ENCODE measurements at regions not wholly inside any gene's neighbourhood (a gene's known extent, or its start where the extent isn't known, plus 50 kb on each side); places are given as distances from the start of the nearest gene placed in this dataset.

DNA sequence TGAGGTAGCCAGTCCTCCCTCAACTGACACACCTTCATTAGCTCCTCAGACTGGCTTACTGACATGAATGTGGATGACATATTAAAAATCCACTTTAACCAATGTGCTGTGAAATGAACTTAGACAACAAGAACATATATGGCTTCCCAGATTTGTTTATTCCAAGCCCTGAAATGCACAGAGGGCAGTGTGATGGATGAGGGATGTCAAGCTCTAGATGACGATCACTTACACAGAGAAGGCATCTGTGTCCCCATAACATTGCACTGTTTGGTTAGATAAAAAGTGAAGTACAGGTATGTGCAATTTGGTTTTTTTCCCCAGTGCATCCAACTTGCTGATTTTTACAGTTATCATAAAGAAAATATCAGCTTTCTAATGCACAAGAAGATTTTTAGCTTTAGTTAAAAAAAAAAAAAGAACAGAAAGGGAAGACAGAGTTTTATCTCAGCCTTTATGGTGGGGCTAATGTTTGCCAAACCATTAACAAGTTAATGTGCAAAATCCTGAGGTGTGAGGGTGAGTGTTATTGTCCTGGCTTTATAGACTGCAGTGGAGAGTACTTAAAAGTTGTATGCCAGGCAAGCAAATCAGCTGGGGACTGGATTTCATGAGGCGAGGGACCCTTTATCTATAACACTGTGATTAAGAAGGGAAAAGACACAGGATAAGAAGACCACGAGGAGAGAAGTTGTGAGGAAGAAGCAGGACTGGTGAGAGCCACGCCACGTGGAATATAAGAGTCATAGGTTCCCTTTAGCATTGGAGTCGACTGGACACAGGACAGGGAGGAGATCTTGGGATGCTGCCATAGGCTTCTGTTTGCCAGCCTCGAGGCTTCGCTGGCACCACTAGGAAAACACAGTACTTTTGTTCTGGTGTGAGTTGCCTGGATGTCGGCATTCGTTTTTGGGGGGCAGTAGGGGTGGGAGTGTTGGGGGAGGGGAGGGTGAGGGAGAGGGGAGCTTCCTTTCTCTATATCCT, 90.0 kb upstream of the BACH2 start:
- ATAC-seq (ENCODE audit: low read depth) (no peak), DNase-seq (ENCODE audit: low spot score) (no peak)
- H3K4me1 ChIP-seq (ENCODE audit: insufficient read depth, poor library complexity, severe bottlenecking): no peaks in the 10 kb centered on the region
- H3K27me3 ChIP-seq (ENCODE audit: insufficient read depth, poor library complexity, severe bottlenecking): no peaks in the 10 kb centered on the region
- H3K4me3 ChIP-seq (ENCODE audit: severe bottlenecking): no peak overlapping the region
- no peaks in the 10 kb centered on the region for H3K9me3 ChIP-seq (ENCODE audit: severe bottlenecking)
- H3K27ac ChIP-seq (ENCODE audit: poor library complexity, severe bottlenecking): no peak overlapping the region
- H3K36me3 ChIP-seq (ENCODE audit: low read depth): no peaks in the 10 kb centered on the region
- TF ChIP-seq, protein P1, sequence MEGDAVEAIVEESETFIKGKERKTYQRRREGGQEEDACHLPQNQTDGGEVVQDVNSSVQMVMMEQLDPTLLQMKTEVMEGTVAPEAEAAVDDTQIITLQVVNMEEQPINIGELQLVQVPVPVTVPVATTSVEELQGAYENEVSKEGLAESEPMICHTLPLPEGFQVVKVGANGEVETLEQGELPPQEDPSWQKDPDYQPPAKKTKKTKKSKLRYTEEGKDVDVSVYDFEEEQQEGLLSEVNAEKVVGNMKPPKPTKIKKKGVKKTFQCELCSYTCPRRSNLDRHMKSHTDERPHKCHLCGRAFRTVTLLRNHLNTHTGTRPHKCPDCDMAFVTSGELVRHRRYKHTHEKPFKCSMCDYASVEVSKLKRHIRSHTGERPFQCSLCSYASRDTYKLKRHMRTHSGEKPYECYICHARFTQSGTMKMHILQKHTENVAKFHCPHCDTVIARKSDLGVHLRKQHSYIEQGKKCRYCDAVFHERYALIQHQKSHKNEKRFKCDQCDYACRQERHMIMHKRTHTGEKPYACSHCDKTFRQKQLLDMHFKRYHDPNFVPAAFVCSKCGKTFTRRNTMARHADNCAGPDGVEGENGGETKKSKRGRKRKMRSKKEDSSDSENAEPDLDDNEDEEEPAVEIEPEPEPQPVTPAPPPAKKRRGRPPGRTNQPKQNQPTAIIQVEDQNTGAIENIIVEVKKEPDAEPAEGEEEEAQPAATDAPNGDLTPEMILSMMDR (IDR thresholded peaks at IDR 0.05; ENCODE audit: poor library complexity, severe bottlenecking): no peak

DNA sequence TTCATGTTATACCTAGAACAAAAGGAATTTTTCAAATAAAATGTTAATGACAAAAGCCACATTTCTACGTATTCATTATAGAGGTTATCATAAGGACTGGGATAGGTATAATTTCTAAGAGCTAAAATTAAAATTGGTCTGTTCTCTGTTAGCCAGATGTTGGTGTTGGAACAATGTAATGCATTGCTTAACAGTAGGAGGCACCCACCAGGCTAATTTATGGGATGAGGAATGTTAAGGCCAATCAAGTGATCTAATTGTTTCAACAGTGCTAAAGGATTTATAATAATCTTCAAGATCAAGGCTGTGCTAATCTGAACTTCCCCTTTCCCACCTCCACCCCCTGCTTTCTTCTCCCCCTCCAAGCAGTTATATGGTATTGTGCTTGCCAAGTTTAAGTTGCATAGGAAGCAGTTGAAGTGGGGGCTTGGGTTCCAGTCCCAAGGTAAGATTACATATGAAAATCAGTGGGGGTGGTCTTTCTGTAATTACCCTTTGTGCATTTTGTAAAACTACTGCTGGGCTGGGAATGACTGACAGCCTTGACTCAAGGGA, 89.2 kb upstream of the BACH2 start:
- DNase-seq (ENCODE audit: low spot score) (no peak), ATAC-seq (ENCODE audit: low read depth) (no peak)
- no peaks in the 10 kb centered on the region for H3K4me1 ChIP-seq (ENCODE audit: insufficient read depth, poor library complexity, severe bottlenecking)
- no peaks in the 10 kb centered on the region for H3K36me3 ChIP-seq (ENCODE audit: low read depth)
- H3K9me3 ChIP-seq (ENCODE audit: severe bottlenecking): no peaks in the 10 kb centered on the region
- H3K4me3 ChIP-seq (ENCODE audit: severe bottlenecking): no peak overlapping the region
- TF ChIP-seq, protein P1 (IDR thresholded peaks at IDR 0.05; ENCODE audit: poor library complexity, severe bottlenecking): no peak
- no peak overlapping the region for H3K27ac ChIP-seq (ENCODE audit: poor library complexity, severe bottlenecking)
- H3K27me3 ChIP-seq (ENCODE audit: insufficient read depth, poor library complexity, severe bottlenecking): no peaks in the 10 kb centered on the region

DNA sequence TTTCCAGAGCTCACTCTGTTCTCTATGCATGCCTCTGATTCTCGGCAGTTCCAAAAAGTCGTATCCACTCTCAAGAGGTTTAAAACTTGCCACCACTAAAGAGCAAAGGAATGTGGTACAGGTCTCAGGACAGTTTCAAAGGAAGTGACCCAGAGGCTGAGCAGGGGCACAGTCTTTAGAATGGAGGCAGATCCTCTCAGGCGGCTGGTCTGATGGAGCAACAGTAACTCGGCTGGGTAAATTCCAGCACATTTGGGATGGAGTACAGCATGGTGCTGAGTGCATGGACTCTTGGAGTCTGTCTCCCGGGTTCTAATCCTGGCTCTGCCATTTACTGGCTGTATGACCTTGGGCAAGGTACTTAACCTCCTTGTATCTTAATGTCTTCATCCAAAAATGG, 88.1 kb upstream of the BACH2 start:
- H3K4me1 ChIP-seq (ENCODE audit: insufficient read depth, poor library complexity, severe bottlenecking): no peaks in the 10 kb centered on the region
- DNase-seq (ENCODE audit: low spot score): no peak
- no peaks in the 10 kb centered on the region for H3K36me3 ChIP-seq (ENCODE audit: low read depth)
- no peaks in the 10 kb centered on the region for H3K9me3 ChIP-seq (ENCODE audit: severe bottlenecking)
- no peak for ATAC-seq (ENCODE audit: low read depth)
- no peaks in the 10 kb centered on the region for H3K27me3 ChIP-seq (ENCODE audit: insufficient read depth, poor library complexity, severe bottlenecking)
- no peak overlapping the region for H3K27ac ChIP-seq (ENCODE audit: poor library complexity, severe bottlenecking)
- TF ChIP-seq, protein P1 (IDR thresholded peaks at IDR 0.05; ENCODE audit: poor library complexity, severe bottlenecking): no peak
- H3K4me3 ChIP-seq (ENCODE audit: severe bottlenecking): no peak overlapping the region

DNA sequence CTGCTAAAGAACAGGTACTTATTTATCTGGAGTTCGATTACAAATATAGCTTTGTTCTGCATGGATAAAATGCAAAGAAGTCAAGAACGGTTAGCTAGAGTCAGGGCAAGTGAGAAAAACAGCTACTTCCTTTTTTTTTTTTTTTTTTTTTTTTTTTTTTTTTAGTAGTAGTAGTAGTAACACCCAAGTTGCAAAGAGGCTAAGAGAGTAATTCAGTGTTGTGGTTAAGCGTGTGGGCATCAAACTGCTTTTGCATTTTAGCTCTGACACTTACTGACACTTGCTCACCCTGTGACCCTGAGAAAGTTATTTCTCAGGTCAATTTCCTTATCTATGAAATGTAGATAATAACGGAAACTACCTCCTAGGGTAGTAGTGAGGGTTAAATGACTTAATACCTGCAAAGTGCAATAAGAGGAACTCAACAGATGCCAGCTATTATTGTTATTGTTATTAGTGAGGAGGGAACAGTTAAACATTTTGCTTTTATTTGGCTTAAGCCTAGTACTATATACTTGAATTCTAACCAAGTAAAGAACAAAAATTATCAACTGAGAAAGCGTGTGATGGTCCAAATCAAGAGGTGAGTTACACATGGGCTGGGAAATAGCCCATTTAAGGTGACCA, 86.7 kb upstream of the BACH2 start:
- H3K27ac ChIP-seq (ENCODE audit: poor library complexity, severe bottlenecking): no peak overlapping the region
- no peaks in the 10 kb centered on the region for H3K9me3 ChIP-seq (ENCODE audit: severe bottlenecking)
- DNase-seq (ENCODE audit: low spot score): no peak
- no peak overlapping the region for H3K4me3 ChIP-seq (ENCODE audit: severe bottlenecking)
- TF ChIP-seq, protein P1 (IDR thresholded peaks at IDR 0.05; ENCODE audit: poor library complexity, severe bottlenecking): no peak
- H3K36me3 ChIP-seq (ENCODE audit: low read depth): no peaks in the 10 kb centered on the region
- no peak for ATAC-seq (ENCODE audit: low read depth)
- no peaks in the 10 kb centered on the region for H3K27me3 ChIP-seq (ENCODE audit: insufficient read depth, poor library complexity, severe bottlenecking)
- no peaks in the 10 kb centered on the region for H3K4me1 ChIP-seq (ENCODE audit: insufficient read depth, poor library complexity, severe bottlenecking)
